DOHH2 (cell line): ENCODE measurements at regions not wholly inside any gene's neighbourhood (a gene's known extent, or its start where the extent isn't known, plus 50 kb on each side); places are given as distances from the start of the nearest gene placed in this dataset.

Experiments
- H3F3A ChIP-seq: fragments of 200-600 bp; sonication (generic), shearing (Covaris generic); 2 replicates; pipeline ENCODE4 v1.6.0; 2016; ENCODE audit warnings: antibody characterized with exemption, mild to moderate bottlenecking; ENCODE audit not compliant: control insufficient read depth, insufficient read depth
- H3K27ac ChIP-seq: fragments of 200-600 bp; sonication (generic); 2 replicates; pipeline ENCODE4 v1.5.1; 2014; ENCODE audit warnings: low read depth, mild to moderate bottlenecking, low read length, moderate library complexity
- H3K27me3 ChIP-seq: fragments of 200-600 bp; sonication (generic); 2 replicates; pipeline ENCODE4 v1.6.1; 2014; ENCODE audit warnings: mild to moderate bottlenecking, low read length, mixed read lengths; ENCODE audit not compliant: control insufficient read depth
- H3K36me3 ChIP-seq: fragments of 200-600 bp; sonication (generic); 2 replicates; pipeline ENCODE4 v1.6.1; 2014; ENCODE audit warnings: mild to moderate bottlenecking, low read length, moderate library complexity, mixed read lengths; ENCODE audit not compliant: control insufficient read depth
- H3K4me1 ChIP-seq: fragments of 200-600 bp; sonication (generic); 2 replicates; pipeline ENCODE4 v1.6.1; 2014; ENCODE audit warnings: mild to moderate bottlenecking, low read length, mixed read lengths; ENCODE audit not compliant: control insufficient read depth
- H3K4me2 ChIP-seq: fragments of 200-600 bp; sonication (generic); 2 replicates; pipeline ENCODE4 v1.6.0; 2014; ENCODE audit warnings: mild to moderate bottlenecking, low read length, moderate library complexity
- H3K4me3 ChIP-seq: fragments of 200-600 bp; sonication (generic); 2 replicates; pipeline ENCODE4 v1.5.1; 2014; ENCODE audit warnings: mild to moderate bottlenecking, low read length, mixed read lengths
- H3K79me2 ChIP-seq: fragments of 200-600 bp; sonication (generic); 2 replicates; pipeline ENCODE4 v1.6.1; 2014; ENCODE audit warnings: mild to moderate bottlenecking, low read length, mixed read lengths; ENCODE audit not compliant: control insufficient read depth
- H3K9me2 ChIP-seq: fragments of 200-600 bp; sonication (generic); replicated peaks from 2 replicates; pipeline ENCODE4 v1.6.1; 2014; ENCODE audit warnings: mild to moderate bottlenecking, low read length, mixed read lengths; ENCODE audit not compliant: control insufficient read depth
- H3K9me3 ChIP-seq: fragments of 200-600 bp; sonication (generic); 2 replicates; pipeline ENCODE4 v1.6.1; 2014; ENCODE audit warnings: antibody characterized with exemption, low read length, mixed read lengths; ENCODE audit not compliant: control insufficient read depth, insufficient read depth
- H4K20me1 ChIP-seq: fragments of 200-600 bp; sonication (generic); 2 replicates; pipeline ENCODE4 v1.6.0; 2014; ENCODE audit warnings: low read depth, mild to moderate bottlenecking, antibody characterized with exemption, low read length, moderate library complexity; ENCODE audit not compliant: control insufficient read depth, insufficient read depth
- CTCF ChIP-seq: fragments of 200-600 bp; sonication (generic); IDR thresholded peaks from one replicate; pipeline ENCODE4 v1.5.1; 2014; ENCODE audit warnings: antibody characterized with exemption, mild to moderate bottlenecking, low read depth, low read length; ENCODE audit not compliant: poor library complexity, severe bottlenecking
- EZH2phosphoT487 ChIP-seq: fragments of 200-600 bp; sonication (generic); IDR thresholded peaks from 2 replicates; pipeline ENCODE4 v1.6.1; 2017; ENCODE audit warnings: borderline replicate concordance, mild to moderate bottlenecking, antibody characterized with exemption, low read length, moderate library complexity, mixed read lengths

- TF ChIP-seq CTCF (no peak), EZH2phosphoT487 (no peak)
Observed at GRCh38 chr5:125310749-125311148, 564.3 kb upstream of the ZNF608 start.

DNA sequence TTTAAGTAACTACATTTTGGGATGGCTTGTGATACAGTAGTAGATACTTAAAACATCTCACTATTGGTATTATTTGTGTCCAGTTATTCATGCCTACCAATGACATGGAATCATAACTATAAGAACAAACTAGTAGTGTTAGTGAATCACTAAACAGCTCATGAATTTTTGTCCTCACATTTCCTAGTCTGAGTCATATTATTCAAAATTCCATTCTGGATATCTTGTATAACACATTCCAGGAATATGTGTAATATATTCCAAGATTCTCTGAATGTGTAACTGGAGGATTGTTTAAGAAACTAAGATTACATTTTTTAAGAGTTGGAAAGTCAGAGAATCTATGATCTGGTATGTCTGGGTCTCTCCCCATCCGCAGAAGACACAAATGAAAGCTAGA, 565.3 kb upstream of the ZNF608 start:
- H3K4me2 ChIP-seq, result no peak overlapping the region
- TF ChIP-seq CTCF (no peak), EZH2phosphoT487 (no peak)
- no peaks in the 10 kb centered on the region for H3K79me2 ChIP-seq
- H3K27ac ChIP-seq, result no peak overlapping the region
- peaks cover 7% of the 10 kb centered on the region; the same call in 1 of the 2 replicates for H3K9me3 ChIP-seq
- no peaks in the 10 kb centered on the region for H4K20me1 ChIP-seq
- H3K9me2 ChIP-seq, result no peaks in the 10 kb centered on the region
- no peak overlapping the region for H3K4me3 ChIP-seq
- H3K27me3 ChIP-seq, result no peaks in the 10 kb centered on the region
- H3K36me3 ChIP-seq, result no peaks in the 10 kb centered on the region
- H3K4me1 ChIP-seq, result no peaks in the 10 kb centered on the region
- no peaks in the 10 kb centered on the region for H3F3A ChIP-seq

More at GRCh38 chr5:125310749-125311148, 564.3 kb upstream of the ZNF608 start:
- Histone ChIP-seq H3K79me2 (no peaks in the 10 kb centered on the region), H3K9me3 (peaks cover 7% of the 10 kb centered on the region; the same call in 1 of the 2 replicates), H3K27me3 (no peaks in the 10 kb centered on the region), H3K4me2 (no peak overlapping the region), H3K36me3 (no peaks in the 10 kb centered on the region), H3F3A (no peaks in the 10 kb centered on the region), H3K27ac (no peak overlapping the region), H3K4me3 (no peak overlapping the region), H3K9me2 (no peaks in the 10 kb centered on the region), H3K4me1 (no peaks in the 10 kb centered on the region), H4K20me1 (no peaks in the 10 kb centered on the region)

GRCh38 chr5:125313555-125313954, 567.1 kb upstream of the ZNF608 start:
- no peak overlapping the region for H3K4me3 ChIP-seq
- no peak overlapping the region for H3K27ac ChIP-seq
- peaks cover 7% of the 10 kb centered on the region; the same call in 1 of the 2 replicates for H3K9me3 ChIP-seq
- H3K4me1 ChIP-seq, result no peaks in the 10 kb centered on the region
- H3K36me3 ChIP-seq, result no peaks in the 10 kb centered on the region
- H3F3A ChIP-seq, result no peaks in the 10 kb centered on the region
- no peaks in the 10 kb centered on the region for H3K9me2 ChIP-seq
- no peaks in the 10 kb centered on the region for H3K27me3 ChIP-seq
- H4K20me1 ChIP-seq, result no peaks in the 10 kb centered on the region
- no peaks in the 10 kb centered on the region for H3K79me2 ChIP-seq
- TF ChIP-seq EZH2phosphoT487, result no peak
- TF ChIP-seq CTCF, result no peak
- no peak overlapping the region for H3K4me2 ChIP-seq

- H3K4me2 ChIP-seq, result no peak overlapping the region
- H3K4me1 ChIP-seq, result no peaks in the 10 kb centered on the region
- no peaks in the 10 kb centered on the region for H3K36me3 ChIP-seq
- H3K27me3 ChIP-seq, result no peaks in the 10 kb centered on the region
- H3K79me2 ChIP-seq, result no peaks in the 10 kb centered on the region
- TF ChIP-seq EZH2phosphoT487 (no peak), CTCF (no peak)
- no peaks in the 10 kb centered on the region for H4K20me1 ChIP-seq
- H3K9me3 ChIP-seq, result peaks cover 7% of the 10 kb centered on the region; the same call in 1 of the 2 replicates
- H3K9me2 ChIP-seq, result no peaks in the 10 kb centered on the region
- H3K4me3 ChIP-seq, result no peak overlapping the region
- no peak overlapping the region for H3K27ac ChIP-seq
- no peaks in the 10 kb centered on the region for H3F3A ChIP-seq
Observed at GRCh38 chr5:125315306-125315705, 568.9 kb upstream of the ZNF608 start.
